Uterus (tissue), 2 donors: ENCODE measurements at regions not wholly inside any gene's neighbourhood (a gene's known extent, or its start where the extent isn't known, plus 50 kb on each side); places are given as distances from the start of the nearest gene placed in this dataset.

Source experiments
- POLR2A ChIP-seq, 2 donors: fragments of 450-650 bp; IDR thresholded peaks; one replicate each; pipeline ENCODE4 v1.6.1; 2016; ENCODE audit warnings: antibody characterized with exemption in 2 of 2, mild to moderate bottlenecking in 1 of 2, moderate library complexity in 1 of 2
- TF ChIP-seq, protein P1 (sequence below), 4 experiments: fragments of 200-600 bp in 2 of 4; fragments of 450-650 bp in 2 of 4; sonication (generic) in 2 of 4; IDR thresholded peaks; one replicate each; pipeline ENCODE4 v1.5.1; 2016 to 2019; ENCODE audit warnings: antibody characterized with exemption in 4 of 4, mild to moderate bottlenecking in 2 of 4, moderate library complexity in 1 of 4

DNA sequence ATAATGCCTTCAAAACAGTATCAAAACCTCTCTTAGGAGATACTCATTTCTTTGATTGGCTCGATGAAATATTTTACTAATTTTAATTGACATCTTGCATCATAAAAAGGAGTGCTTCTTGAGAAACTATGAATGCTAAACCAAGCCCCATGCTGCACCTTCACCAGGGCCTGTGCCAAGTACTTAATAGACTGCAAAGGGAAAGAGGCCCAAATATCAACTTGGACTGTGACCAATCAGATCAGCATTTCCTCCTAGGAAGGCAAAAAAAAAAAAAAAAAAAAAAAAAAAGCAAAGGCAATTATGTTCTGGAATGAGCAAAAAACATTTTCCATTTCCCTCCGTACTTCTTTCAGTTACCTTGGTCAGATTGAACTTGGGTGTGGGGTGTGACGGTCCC, 253.0 kb upstream of the SOX4 start:
- TF ChIP-seq, protein P1, sequence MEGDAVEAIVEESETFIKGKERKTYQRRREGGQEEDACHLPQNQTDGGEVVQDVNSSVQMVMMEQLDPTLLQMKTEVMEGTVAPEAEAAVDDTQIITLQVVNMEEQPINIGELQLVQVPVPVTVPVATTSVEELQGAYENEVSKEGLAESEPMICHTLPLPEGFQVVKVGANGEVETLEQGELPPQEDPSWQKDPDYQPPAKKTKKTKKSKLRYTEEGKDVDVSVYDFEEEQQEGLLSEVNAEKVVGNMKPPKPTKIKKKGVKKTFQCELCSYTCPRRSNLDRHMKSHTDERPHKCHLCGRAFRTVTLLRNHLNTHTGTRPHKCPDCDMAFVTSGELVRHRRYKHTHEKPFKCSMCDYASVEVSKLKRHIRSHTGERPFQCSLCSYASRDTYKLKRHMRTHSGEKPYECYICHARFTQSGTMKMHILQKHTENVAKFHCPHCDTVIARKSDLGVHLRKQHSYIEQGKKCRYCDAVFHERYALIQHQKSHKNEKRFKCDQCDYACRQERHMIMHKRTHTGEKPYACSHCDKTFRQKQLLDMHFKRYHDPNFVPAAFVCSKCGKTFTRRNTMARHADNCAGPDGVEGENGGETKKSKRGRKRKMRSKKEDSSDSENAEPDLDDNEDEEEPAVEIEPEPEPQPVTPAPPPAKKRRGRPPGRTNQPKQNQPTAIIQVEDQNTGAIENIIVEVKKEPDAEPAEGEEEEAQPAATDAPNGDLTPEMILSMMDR (IDR thresholded peaks at IDR 0.05), result no peak
- TF ChIP-seq POLR2A (IDR thresholded peaks at IDR 0.05), result no peak
